IMR-90 (cell line): ENCODE measurements at regions not wholly inside any gene's neighbourhood (a gene's known extent, or its start where the extent isn't known, plus 50 kb on each side); places are given as distances from the start of the nearest gene placed in this dataset.

Source experiments
- ATAC-seq: fragments of 200-7000 bp; cut with Tn5 transposase; 2 replicates; pipeline ENCODE4 v1.9.1; 2020; ENCODE audit warnings: low read depth, mild to moderate bottlenecking, moderate library complexity
- BruUV-seq: library from RNA; stranded (reverse); fragments of 400-500 nt; replicated peaks from 2 replicates; lab custom pipeline; 2021; lab: Mats Ljungman, UMichigan
- CTCF ChIA-PET: fragments of 300-600 bp; formaldehyde crosslinking; extraction: SDS; loops from one replicate; lab custom pipeline; 2021; ENCODE audit warnings: antibody characterized with exemption; lab: Yijun Ruan, JAX
- POLR2A ChIA-PET: fragments of 300-600 bp; sonication (Branson Sonifier 250); formaldehyde crosslinking; loops from one replicate; lab custom pipeline; 2022; ENCODE audit warnings: antibody characterized with exemption; ENCODE audit not compliant: unreplicated experiment; lab: Charles Lee
- DNase-seq: peaks from one replicate; pipeline ENCODE4 v3.0.0; 2013
- H2AFZ ChIP-seq: replicated peaks from 2 replicates; pipeline ENCODE3; 2013; ENCODE audit warnings: low read length, mild to moderate bottlenecking; ENCODE audit not compliant: poor library complexity
- H2AK5ac ChIP-seq: 2 replicates; pipeline ENCODE4 v1.6.1; 2013; ENCODE audit warnings: low read depth, low read length, inconsistent platforms
- H2AK9ac ChIP-seq: replicated peaks from 2 replicates; pipeline ENCODE3; 2013; ENCODE audit warnings: mild to moderate bottlenecking, low read depth, low read length, moderate library complexity; ENCODE audit not compliant: poor library complexity
- H2BK120ac ChIP-seq: 2 replicates; pipeline ENCODE4 v1.6.1; 2013; ENCODE audit warnings: low read depth, low read length, inconsistent platforms
- H2BK15ac ChIP-seq: 3 replicates; pipeline ENCODE4 v1.6.1; 2013; ENCODE audit warnings: low read depth, low read length, inconsistent platforms
- H2BK20ac ChIP-seq: 2 replicates; pipeline ENCODE4 v1.6.1; 2013; ENCODE audit warnings: low read depth, mild to moderate bottlenecking, inconsistent platforms, low read length, moderate library complexity
- H2BK5ac ChIP-seq: 2 replicates; pipeline ENCODE4 v1.6.1; 2013; ENCODE audit warnings: mild to moderate bottlenecking, low read depth, low read length, inconsistent platforms; ENCODE audit not compliant: poor library complexity, severe bottlenecking
- H3K14ac ChIP-seq: replicated peaks from 2 replicates; pipeline ENCODE4 v1.6.1; 2013; ENCODE audit warnings: low read depth, low read length, inconsistent platforms
- H3K18ac ChIP-seq: 2 replicates; pipeline ENCODE4 v1.6.1; 2013; ENCODE audit warnings: low read depth, low read length, control low read depth
- H3K23ac ChIP-seq: 2 replicates; pipeline ENCODE4 v1.6.1; 2013; ENCODE audit warnings: low read depth, low read length, inconsistent platforms
- H3K27ac ChIP-seq: 2 replicates; pipeline ENCODE4 v1.5.1; 2013; ENCODE audit warnings: mild to moderate bottlenecking, control low read depth, low read length; ENCODE audit not compliant: insufficient read depth
- H3K27me3 ChIP-seq: 2 replicates; pipeline ENCODE4 v1.6.1; 2013; ENCODE audit warnings: low read length; ENCODE audit not compliant: control insufficient read depth, insufficient read depth
- H3K36me3 ChIP-seq: 2 replicates; pipeline ENCODE4 v1.6.1; 2013; ENCODE audit warnings: low read length, mixed read lengths; ENCODE audit not compliant: control insufficient read depth, insufficient read depth
- H3K4ac ChIP-seq: 2 replicates; pipeline ENCODE4 v1.6.1; 2013; ENCODE audit warnings: low read depth, low read length, inconsistent platforms
- H3K4me1 ChIP-seq: 2 replicates; pipeline ENCODE4 v1.6.1; 2013; ENCODE audit warnings: low read length, mixed read lengths; ENCODE audit not compliant: control insufficient read depth, insufficient read depth
- H3K4me2 ChIP-seq: 2 replicates; pipeline ENCODE4 v1.6.1; 2013; ENCODE audit warnings: low read depth, mild to moderate bottlenecking, control low read depth, low read length, moderate library complexity
- H3K4me3 ChIP-seq: 2 replicates; pipeline ENCODE4 v1.5.1; 2013; ENCODE audit warnings: low read depth, mild to moderate bottlenecking, control low read depth, low read length, moderate library complexity; ENCODE audit not compliant: insufficient read depth
- H3K56ac ChIP-seq: 2 replicates; pipeline ENCODE4 v1.6.1; 2013; ENCODE audit warnings: low read length, inconsistent platforms; ENCODE audit not compliant: insufficient read depth; ENCODE audit errors: extremely low read depth
- H3K79me1 ChIP-seq, 2 experiments: 2 replicates each; pipeline ENCODE4 v1.6.1; 2013; ENCODE audit warnings: low read length in 2 of 2, inconsistent platforms in 1 of 2, low read depth in 1 of 2
- H3K9ac ChIP-seq: 2 replicates; pipeline ENCODE4 v1.6.1; 2013; ENCODE audit warnings: low read depth, low read length, control low read depth
- H3K9me1 ChIP-seq: 2 replicates; pipeline ENCODE4 v1.6.1; 2013; ENCODE audit warnings: low read length, inconsistent platforms; ENCODE audit not compliant: insufficient read depth
- H3K9me3 ChIP-seq: 2 replicates; pipeline ENCODE4 v1.6.1; 2013; ENCODE audit warnings: low read length; ENCODE audit not compliant: control insufficient read depth, insufficient read depth
- H4K20me1 ChIP-seq: 2 replicates; pipeline ENCODE4 v1.6.1; 2013; ENCODE audit warnings: low read length, inconsistent platforms; ENCODE audit not compliant: insufficient read depth
- H4K5ac ChIP-seq: 2 replicates; pipeline ENCODE4 v1.6.1; 2013; ENCODE audit warnings: mild to moderate bottlenecking, low read depth, low read length, control low read depth
- H4K8ac ChIP-seq, 2 experiments: 2 replicates each; pipeline ENCODE4 v1.6.1; 2013; ENCODE audit warnings: low read depth in 2 of 2, low read length in 2 of 2, control low read depth in 1 of 2, inconsistent platforms in 1 of 2
- H4K91ac ChIP-seq: 2 replicates; pipeline ENCODE4 v1.6.1; 2013; ENCODE audit warnings: low read depth, low read length, inconsistent platforms; ENCODE audit not compliant: insufficient read depth
- NFE2L2 ChIP-seq: fragments of 150-350 bp; IDR thresholded peaks from 2 replicates; pipeline ENCODE4 v1.6.1; 2016; ENCODE audit warnings: low read depth, mild to moderate bottlenecking, low read length
- RAD21 ChIP-seq: IDR thresholded peaks from 2 replicates; pipeline ENCODE4 v1.6.1; 2012; ENCODE audit warnings: low read length, improper control_type of control experiment
- SMC3 ChIP-seq: fragments of 150-350 bp; IDR thresholded peaks from 2 replicates; pipeline ENCODE4 v1.6.1; 2016; ENCODE audit warnings: low read depth, mild to moderate bottlenecking, antibody characterized with exemption, low read length, moderate library complexity
- dilution Hi-C: fragments of 300-500 bp; cut with HindIII; formaldehyde crosslinking; loops from one replicate; pipeline ENCODE4 v1.14.3; 2018; ENCODE audit warnings: low sequenced_read_pairs; ENCODE audit not compliant: unreplicated experiment
- in situ Hi-C: fragments of 300-500 bp; cut with MboI; formaldehyde crosslinking; loops from 3 replicates; pipeline ENCODE4 v1.14.3; 2019; ENCODE audit warnings: low sequenced_read_pairs, inconsistent platforms, mixed read lengths
- intact Hi-C: fragments of 100-400 bp; cut with micrococcal nuclease; formaldehyde crosslinking; loops from 2 replicates; pipeline ENCODE4 v1.10.0; 2022

GRCh38 chr2:56860991-56861390 lies 677.2 kb downstream of the CCDC85A start:
- H2AK9ac ChIP-seq = no peak overlapping the region
- no peak overlapping the region for H4K5ac ChIP-seq
- dilution Hi-C loops (no loop called here), intact Hi-C loops (no loop called here), in situ Hi-C loops (no loop called here)
- H4K20me1 ChIP-seq = no peaks in the 10 kb centered on the region
- no peak overlapping the region for H2BK15ac ChIP-seq
- H3K18ac ChIP-seq = no peak overlapping the region
- no peak overlapping the region for H3K4me2 ChIP-seq
- H2BK120ac ChIP-seq = no peak overlapping the region
- H3K4me3 ChIP-seq = no peak overlapping the region
- no peaks in the 10 kb centered on the region for H3K79me1 ChIP-seq
- TF ChIP-seq RAD21 (no peak), SMC3 (no peak), NFE2L2 (no peak)
- H4K91ac ChIP-seq = no peak overlapping the region
- H3K4me1 ChIP-seq = no peaks in the 10 kb centered on the region
- H3K23ac ChIP-seq = no peak overlapping the region
- no peak overlapping the region for H2AFZ ChIP-seq
- H3K14ac ChIP-seq = no peak overlapping the region
- H2AK5ac ChIP-seq = no peak overlapping the region
- no peak overlapping the region for H3K27ac ChIP-seq
- POLR2A ChIA-PET = no interaction called here
- ATAC-seq (no peak), DNase-seq (no peak)
- H3K56ac ChIP-seq = no peak overlapping the region
- BruUV-seq = no TSS peak
- H2BK5ac ChIP-seq = no peak overlapping the region
- H4K8ac ChIP-seq = no peak overlapping the region
- H3K27me3 ChIP-seq = no peaks in the 10 kb centered on the region
- no peak overlapping the region for H3K4ac ChIP-seq
- no peak overlapping the region for H3K9ac ChIP-seq
- CTCF ChIA-PET = no interaction called here
- peaks cover 19% of the 10 kb centered on the region for H3K9me3 ChIP-seq
- H2BK20ac ChIP-seq = no peak overlapping the region
- H3K36me3 ChIP-seq = no peaks in the 10 kb centered on the region
- H3K9me1 ChIP-seq = no peaks in the 10 kb centered on the region
